HL-60 (cell line): ENCODE measurements at regions not wholly inside any gene's neighbourhood (a gene's known extent, or its start where the extent isn't known, plus 50 kb on each side); places are given as distances from the start of the nearest gene placed in this dataset.

Experiments
- DNase-seq, 2 experiments: peaks; one replicate each; pipeline ENCODE4 v3.0.0-alpha.2; 2010 to 2020; ENCODE audit warnings: low read depth in 1 of 2, low spot score in 1 of 2
- H3K27ac ChIP-seq: fragments of 250-450 bp; sonication (Bioruptor Pico); replicated peaks from 2 replicates; pipeline ENCODE4 v1.5.1; 2020; ENCODE audit warnings: mild to moderate bottlenecking, moderate library complexity
- H3K27me3 ChIP-seq: fragments of 250-450 bp; sonication (Bioruptor Pico); 2 replicates; pipeline ENCODE4 v1.5.1; 2021; ENCODE audit warnings: mild to moderate bottlenecking, moderate library complexity; ENCODE audit not compliant: insufficient read depth, poor library complexity, severe bottlenecking
- H3K4me3 ChIP-seq: replicated peaks from 2 replicates; pipeline ENCODE4 v1.5.1; 2011; ENCODE audit warnings: mild to moderate bottlenecking, control low read depth, low read length; ENCODE audit not compliant: insufficient read depth
- CTCF ChIP-seq: IDR thresholded peaks from one replicate; pipeline ENCODE4 v1.5.1; 2011; ENCODE audit warnings: low read length, control low read depth, inconsistent platforms; ENCODE audit not compliant: insufficient read depth
- GABPA ChIP-seq: IDR thresholded peaks from 2 replicates; pipeline ENCODE4 v1.6.1; 2012; ENCODE audit warnings: low read depth
- POLR2AphosphoS5 ChIP-seq: IDR thresholded peaks from 2 replicates; pipeline ENCODE4 v1.6.1; 2012; ENCODE audit warnings: low read depth
- REST ChIP-seq: IDR thresholded peaks from 2 replicates; pipeline ENCODE4 v1.6.1; 2012; ENCODE audit warnings: low read depth; ENCODE audit not compliant: insufficient replicate concordance
- SPI1 ChIP-seq: IDR thresholded peaks from 2 replicates; pipeline ENCODE4 v1.6.1; 2012; ENCODE audit warnings: low read depth, mild to moderate bottlenecking, borderline replicate concordance

GRCh38 chr2:89775885-89776284 is 1084.4 kb downstream of the RPIA start:
- H3K4me3 ChIP-seq: no peak overlapping the region
- no peaks in the 10 kb centered on the region for H3K27me3 ChIP-seq
- DNase-seq: peak in 1 of 2 experiments; percentile 6
- TF ChIP-seq SPI1 (no peak), CTCF (no peak), GABPA (no peak), POLR2AphosphoS5 (no peak), REST (no peak)
- no peak overlapping the region for H3K27ac ChIP-seq

GRCh38 chr2:89780318-89780717 is 1088.8 kb downstream of the RPIA start:
- peak in 1 of 2 experiments; percentile 20 for DNase-seq
- Histone ChIP-seq H3K27ac (no peak overlapping the region), H3K4me3 (no peak overlapping the region), H3K27me3 (no peaks in the 10 kb centered on the region)
- TF ChIP-seq GABPA (no peak), CTCF (no peak), REST (no peak), SPI1 (no peak), POLR2AphosphoS5 (no peak)

- H3K27me3 ChIP-seq: no peaks in the 10 kb centered on the region
- no peak overlapping the region for H3K4me3 ChIP-seq
- no peak for DNase-seq
- H3K27ac ChIP-seq: no peak overlapping the region
- TF ChIP-seq GABPA (no peak), CTCF (no peak), REST (no peak), POLR2AphosphoS5 (no peak), SPI1 (no peak)
Measured at GRCh38 chr2:89781962-89782361, 1090.5 kb downstream of the RPIA start.
